Uterus (tissue), 3 donors: ENCODE measurements at regions not wholly inside any gene's neighbourhood (a gene's known extent, or its start where the extent isn't known, plus 50 kb on each side); places are given as distances from the start of the nearest gene placed in this dataset.

Experiments used
- DNase-seq, 2 donors: peaks; one replicate each; pipeline ENCODE4 v3.0.0-alpha.2; 2019 to 2020
- H3K27ac ChIP-seq, 2 donors: fragments of 200-600 bp; sonication (generic); 1 replicate in 1 of 2; 2 replicates in 1 of 2; pipeline ENCODE4 v1.5.1; 2016 to 2018
- H3K27me3 ChIP-seq, 2 donors: fragments of 200-600 bp; sonication (generic); one replicate each; pipeline ENCODE4 v1.5.1; 2018 to 2019; ENCODE audit warnings: control low read depth in 1 of 2
- H3K36me3 ChIP-seq, 2 donors: fragments of 200-600 bp; sonication (generic); one replicate each; pipeline ENCODE4 v1.5.1; 2019; ENCODE audit warnings: control low read depth in 1 of 2
- H3K4me1 ChIP-seq, 2 donors: fragments of 200-600 bp; sonication (generic); one replicate each; pipeline ENCODE4 v1.5.1; 2018 to 2019; ENCODE audit warnings: control low read depth in 1 of 2
- H3K4me3 ChIP-seq, 2 donors: fragments of 200-600 bp; sonication (generic); 1 replicate in 1 of 2; 2 replicates in 1 of 2; pipeline ENCODE4 v1.5.1; 2018 to 2019; ENCODE audit warnings: mild to moderate bottlenecking in 1 of 2
- H3K9me3 ChIP-seq, 2 donors: fragments of 200-600 bp; sonication (generic); one replicate each; pipeline ENCODE4 v1.5.1; 2019; ENCODE audit warnings: control low read depth in 1 of 2
- CTCF ChIP-seq, 4 experiments: fragments of 200-600 bp in 2 of 4; fragments of 450-650 bp in 2 of 4; sonication (generic) in 2 of 4; IDR thresholded peaks; one replicate each; pipeline ENCODE4 v1.5.1; 2016 to 2019; ENCODE audit warnings: antibody characterized with exemption in 4 of 4, mild to moderate bottlenecking in 2 of 4, moderate library complexity in 1 of 4
- POLR2A ChIP-seq, 2 donors: fragments of 450-650 bp; IDR thresholded peaks; one replicate each; pipeline ENCODE4 v1.6.1; 2016; ENCODE audit warnings: antibody characterized with exemption in 2 of 2, mild to moderate bottlenecking in 1 of 2, moderate library complexity in 1 of 2
- intact Hi-C: fragments of 100-400 bp; cut with DNase I; formaldehyde crosslinking; loops from one replicate; pipeline ENCODE4 v1.15.1; 2023; ENCODE audit warnings: low total_unique reads
- donor health status: DM: yes; HTN: yes; CAD: no.

- no peak for DNase-seq
- no peak for TF ChIP-seq CTCF (IDR thresholded peaks at IDR 0.05)
- no peak for TF ChIP-seq POLR2A (IDR thresholded peaks at IDR 0.05)
- Histone ChIP-seq H3K9me3 (no peaks in the 10 kb centered on the region), H3K27ac (no peak overlapping the region), H3K4me3 (no peak overlapping the region), H3K4me1 (no peaks in the 10 kb centered on the region), H3K27me3 (no peaks in the 10 kb centered on the region), H3K36me3 (no peaks in the 10 kb centered on the region)
- intact Hi-C loops: no loop called here
Observed at GRCh38 chr1:216830424-216831210, 107.4 kb upstream of the ESRRG start.

- Histone ChIP-seq H3K27me3 (no peaks in the 10 kb centered on the region), H3K36me3 (no peaks in the 10 kb centered on the region), H3K27ac (no peak overlapping the region), H3K4me3 (no peak overlapping the region), H3K4me1 (no peaks in the 10 kb centered on the region), H3K9me3 (no peaks in the 10 kb centered on the region)
- intact Hi-C loops: no loop called here
- DNase-seq: no peak
- no peak for TF ChIP-seq CTCF (IDR thresholded peaks at IDR 0.05)
- no peak for TF ChIP-seq POLR2A (IDR thresholded peaks at IDR 0.05)
Observed at GRCh38 chr1:216827251-216827650, 104.0 kb upstream of the ESRRG start.

- no peaks in the 10 kb centered on the region for H3K27me3 ChIP-seq
- no peaks in the 10 kb centered on the region for H3K9me3 ChIP-seq
- TF ChIP-seq POLR2A (IDR thresholded peaks at IDR 0.05) (no peak), CTCF (IDR thresholded peaks at IDR 0.05) (no peak)
- no peak overlapping the region for H3K4me3 ChIP-seq
- no peaks in the 10 kb centered on the region for H3K4me1 ChIP-seq
- DNase-seq: no peak
- intact Hi-C loops: no loop called here
- H3K36me3 ChIP-seq: no peaks in the 10 kb centered on the region
- H3K27ac ChIP-seq: no peak overlapping the region
Observed at GRCh38 chr1:216826646-216827045, 103.4 kb upstream of the ESRRG start.

GRCh38 chr1:216826214-216826613, 103.0 kb upstream of the ESRRG start:
- H3K27me3 ChIP-seq: no peaks in the 10 kb centered on the region
- intact Hi-C loops: no loop called here
- no peak for TF ChIP-seq CTCF (IDR thresholded peaks at IDR 0.05)
- no peak for TF ChIP-seq POLR2A (IDR thresholded peaks at IDR 0.05)
- H3K9me3 ChIP-seq: no peaks in the 10 kb centered on the region
- H3K36me3 ChIP-seq: no peaks in the 10 kb centered on the region
- DNase-seq: no peak
- H3K4me3 ChIP-seq: no peak overlapping the region
- no peaks in the 10 kb centered on the region for H3K4me1 ChIP-seq
- H3K27ac ChIP-seq: no peak overlapping the region

GRCh38 chr1:216825557-216825956, 102.3 kb upstream of the ESRRG start:
- TF ChIP-seq POLR2A (IDR thresholded peaks at IDR 0.05) (no peak), CTCF (IDR thresholded peaks at IDR 0.05) (no peak)
- Histone ChIP-seq H3K27ac (no peak overlapping the region), H3K4me3 (no peak overlapping the region), H3K9me3 (no peaks in the 10 kb centered on the region), H3K27me3 (no peaks in the 10 kb centered on the region), H3K36me3 (no peaks in the 10 kb centered on the region), H3K4me1 (no peaks in the 10 kb centered on the region)
- intact Hi-C loops: no loop called here
- no peak for DNase-seq
